CD4-positive, alpha-beta T cell treated with Interleukin-12 subunit alpha and Interleukin-12 subunit beta, for 1 hour (primary cell): ENCODE measurements at regions not wholly inside any gene's neighbourhood (a gene's known extent, or its start where the extent isn't known, plus 50 kb on each side); places are given as distances from the start of the nearest gene placed in this dataset.
"Not testable (repeated sequence)": the region's sequence is repeated elsewhere in the genome, so short reads cannot be mapped to it uniquely, and the experiment has no call there.

Experiments
- DNase-seq: peaks from one replicate; pipeline ENCODE4 v3.0.0-alpha.2; 2020

- no peak for DNase-seq
Observed at GRCh38 chr21:15442743-15443469, 286.9 kb upstream of the USP25 start.

GRCh38 chr21:15443740-15444117 lies 286.1 kb upstream of the USP25 start:
- no peak for DNase-seq

GRCh38 chr21:15444118-15444960 lies 285.4 kb upstream of the USP25 start:
- no peak for DNase-seq

- DNase-seq = no peak
Observed at GRCh38 chr21:15445327-15445726, 284.5 kb upstream of the USP25 start.

GRCh38 chr21:15446223-15446622 lies 283.6 kb upstream of the USP25 start:
- DNase-seq = no peak

GRCh38 chr21:15449556-15449955 lies 280.2 kb upstream of the USP25 start:
- no peak for DNase-seq

GRCh38 chr21:15453261-15453660 lies 276.5 kb upstream of the USP25 start:
- DNase-seq = no peak

GRCh38 chr21:15453785-15454184 lies 276.0 kb upstream of the USP25 start:
- not testable (repeated sequence) for DNase-seq

- not testable (repeated sequence) for DNase-seq
Observed at GRCh38 chr21:15454931-15455330, 274.9 kb upstream of the USP25 start.

GRCh38 chr21:15455819-15456462 lies 273.8 kb upstream of the USP25 start:
- no peak for DNase-seq

- DNase-seq = no peak
Observed at GRCh38 chr21:15457965-15458364, 271.8 kb upstream of the USP25 start.

- no peak for DNase-seq
Observed at GRCh38 chr21:15462092-15462491, 267.7 kb upstream of the USP25 start.

- no peak for DNase-seq
Observed at GRCh38 chr21:15466329-15466728, 263.5 kb upstream of the USP25 start.

GRCh38 chr21:15468368-15468767 lies 261.4 kb upstream of the USP25 start:
- DNase-seq = no peak

- no peak for DNase-seq
Observed at GRCh38 chr21:15472108-15473040, 257.4 kb upstream of the USP25 start.

- not testable (repeated sequence) for DNase-seq
Observed at GRCh38 chr21:15477773-15478172, 252.0 kb upstream of the USP25 start.

GRCh38 chr21:15480160-15480559 lies 249.6 kb upstream of the USP25 start:
- no peak for DNase-seq

- DNase-seq = peak; percentile 78
Observed at GRCh38 chr21:15483138-15483780, 246.5 kb upstream of the USP25 start.

- DNase-seq = no peak
Observed at GRCh38 chr21:15486460-15487195, 243.2 kb upstream of the USP25 start.

GRCh38 chr21:15487196-15487550 lies 242.6 kb upstream of the USP25 start:
- DNase-seq = no peak

- DNase-seq = no peak
Observed at GRCh38 chr21:15491100-15491499, 238.7 kb upstream of the USP25 start.
